Tibial nerve (tissue), 4 donors: ENCODE measurements at regions not wholly inside any gene's neighbourhood (a gene's known extent, or its start where the extent isn't known, plus 50 kb on each side); places are given as distances from the start of the nearest gene placed in this dataset.

Experiments
- EP300 ChIP-seq, 2 donors: sonication (generic); formaldehyde crosslinking; IDR thresholded peaks; one replicate each; pipeline ENCODE4 v1.6.1; 2017; ENCODE audit warnings: antibody characterized with exemption in 2 of 2, mild to moderate bottlenecking in 1 of 2
- POLR2A ChIP-seq, 2 donors: fragments of 450-650 bp; IDR thresholded peaks; one replicate each; pipeline ENCODE4 v1.6.1; 2017; ENCODE audit warnings: antibody characterized with exemption in 2 of 2, mild to moderate bottlenecking in 2 of 2, moderate library complexity in 2 of 2
- TF ChIP-seq, protein P1 (sequence below), 5 experiments: fragments of 200-600 bp in 3 of 5; fragments of 450-650 bp in 2 of 5; sonication (generic) in 3 of 5; IDR thresholded peaks; one replicate each; pipeline ENCODE4 v1.5.1; 2016 to 2019; ENCODE audit warnings: antibody characterized with exemption in 5 of 5, mild to moderate bottlenecking in 3 of 5, moderate library complexity in 2 of 5

DNA sequence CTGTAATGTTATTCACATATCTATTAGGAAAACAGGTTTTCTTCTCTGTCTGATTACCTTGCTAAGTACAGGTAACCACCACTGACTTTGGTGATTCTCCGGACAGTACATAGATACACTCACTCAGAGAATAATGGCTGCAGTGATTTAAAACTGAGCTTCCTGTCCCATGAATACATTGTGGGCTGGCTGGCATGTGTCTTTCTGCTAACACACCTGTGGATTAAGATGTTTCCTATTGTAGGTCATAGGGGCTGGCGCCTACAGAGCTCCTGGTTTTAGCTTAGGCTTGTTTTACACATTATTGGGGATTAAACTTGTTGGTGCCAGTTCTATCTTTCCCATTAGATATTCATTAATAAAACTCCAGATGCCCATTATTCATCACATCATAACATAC, 102.7 kb upstream of the MEIS2 start:
- TF ChIP-seq, protein P1, sequence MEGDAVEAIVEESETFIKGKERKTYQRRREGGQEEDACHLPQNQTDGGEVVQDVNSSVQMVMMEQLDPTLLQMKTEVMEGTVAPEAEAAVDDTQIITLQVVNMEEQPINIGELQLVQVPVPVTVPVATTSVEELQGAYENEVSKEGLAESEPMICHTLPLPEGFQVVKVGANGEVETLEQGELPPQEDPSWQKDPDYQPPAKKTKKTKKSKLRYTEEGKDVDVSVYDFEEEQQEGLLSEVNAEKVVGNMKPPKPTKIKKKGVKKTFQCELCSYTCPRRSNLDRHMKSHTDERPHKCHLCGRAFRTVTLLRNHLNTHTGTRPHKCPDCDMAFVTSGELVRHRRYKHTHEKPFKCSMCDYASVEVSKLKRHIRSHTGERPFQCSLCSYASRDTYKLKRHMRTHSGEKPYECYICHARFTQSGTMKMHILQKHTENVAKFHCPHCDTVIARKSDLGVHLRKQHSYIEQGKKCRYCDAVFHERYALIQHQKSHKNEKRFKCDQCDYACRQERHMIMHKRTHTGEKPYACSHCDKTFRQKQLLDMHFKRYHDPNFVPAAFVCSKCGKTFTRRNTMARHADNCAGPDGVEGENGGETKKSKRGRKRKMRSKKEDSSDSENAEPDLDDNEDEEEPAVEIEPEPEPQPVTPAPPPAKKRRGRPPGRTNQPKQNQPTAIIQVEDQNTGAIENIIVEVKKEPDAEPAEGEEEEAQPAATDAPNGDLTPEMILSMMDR (IDR thresholded peaks at IDR 0.05) = no peak
- TF ChIP-seq POLR2A (IDR thresholded peaks at IDR 0.05) (no peak), EP300 (IDR thresholded peaks at IDR 0.05) (no peak)
